ENCODE measurements at regions not wholly inside any gene's neighbourhood (a gene's known extent, or its start where the extent isn't known, plus 50 kb on each side); places are given as distances from the start of the nearest gene placed in this dataset.

DNA sequence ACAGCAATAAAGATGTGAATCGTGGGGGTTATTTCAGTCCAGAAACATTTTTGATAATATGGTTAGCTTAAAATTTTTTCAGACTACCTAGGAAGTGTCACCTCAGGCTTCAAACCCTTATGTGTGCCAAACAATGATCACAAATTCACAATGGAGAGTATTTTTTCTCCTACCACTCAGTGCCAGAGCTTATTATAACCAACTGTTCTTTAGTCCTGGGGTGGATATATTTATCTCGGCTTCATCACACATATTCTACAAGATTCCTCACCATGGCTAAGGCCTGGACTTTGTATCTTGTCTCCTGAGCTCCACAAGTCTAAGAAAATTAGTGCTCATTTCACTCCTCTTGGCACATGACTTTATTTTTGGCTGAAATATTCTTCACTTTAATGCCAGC is 629.1 kb downstream of the RWDD3 start:
- TF ChIP-seq, protein P1, sequence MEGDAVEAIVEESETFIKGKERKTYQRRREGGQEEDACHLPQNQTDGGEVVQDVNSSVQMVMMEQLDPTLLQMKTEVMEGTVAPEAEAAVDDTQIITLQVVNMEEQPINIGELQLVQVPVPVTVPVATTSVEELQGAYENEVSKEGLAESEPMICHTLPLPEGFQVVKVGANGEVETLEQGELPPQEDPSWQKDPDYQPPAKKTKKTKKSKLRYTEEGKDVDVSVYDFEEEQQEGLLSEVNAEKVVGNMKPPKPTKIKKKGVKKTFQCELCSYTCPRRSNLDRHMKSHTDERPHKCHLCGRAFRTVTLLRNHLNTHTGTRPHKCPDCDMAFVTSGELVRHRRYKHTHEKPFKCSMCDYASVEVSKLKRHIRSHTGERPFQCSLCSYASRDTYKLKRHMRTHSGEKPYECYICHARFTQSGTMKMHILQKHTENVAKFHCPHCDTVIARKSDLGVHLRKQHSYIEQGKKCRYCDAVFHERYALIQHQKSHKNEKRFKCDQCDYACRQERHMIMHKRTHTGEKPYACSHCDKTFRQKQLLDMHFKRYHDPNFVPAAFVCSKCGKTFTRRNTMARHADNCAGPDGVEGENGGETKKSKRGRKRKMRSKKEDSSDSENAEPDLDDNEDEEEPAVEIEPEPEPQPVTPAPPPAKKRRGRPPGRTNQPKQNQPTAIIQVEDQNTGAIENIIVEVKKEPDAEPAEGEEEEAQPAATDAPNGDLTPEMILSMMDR (IDR thresholded peaks at IDR 0.05; ENCODE audit: extremely low read depth in 1 of 2, insufficient read depth in 1 of 2, low read depth in 1 of 2, low read length in 2 of 2) = no peak
- TF ChIP-seq JUN (IDR thresholded peaks at IDR 0.05; ENCODE audit: borderline replicate concordance, insufficient read depth, insufficient read length, low read depth) (no peak), MYC (IDR thresholded peaks at IDR 0.05; ENCODE audit: low read depth, low read length) (no peak), GATA2 (IDR thresholded peaks at IDR 0.05; ENCODE audit: insufficient read depth, insufficient read length, low read depth, low read length) (no peak), POLR2AphosphoS5 (IDR thresholded peaks at IDR 0.05; ENCODE audit: insufficient read depth, low read depth, low read length) (no peak)

Measured in endothelial cell of umbilical vein (primary cell).